ENCODE measurements at regions not wholly inside any gene's neighbourhood (a gene's known extent, or its start where the extent isn't known, plus 50 kb on each side); places are given as distances from the start of the nearest gene placed in this dataset.

GRCh38 chr6:47163536-47163935 lies 121.4 kb upstream of the ADGRF1 start:
- TF ChIP-seq SIN3A (IDR thresholded peaks at IDR 0.05; ENCODE audit: borderline replicate concordance, insufficient read depth, low read length) (no peak), TAF1 (IDR thresholded peaks at IDR 0.05; ENCODE audit: borderline replicate concordance, insufficient read depth, low read length) (no peak), FOXP2 (optimal IDR thresholded peaks at IDR 0.05; ENCODE audit: borderline replicate concordance, extremely low read depth, extremely low read length, insufficient read depth) (no peak), REST (IDR thresholded peaks at IDR 0.05; ENCODE audit: insufficient read depth in 1 of 2, low read depth in 2 of 2, low read length in 2 of 2) (no peak), POLR2AphosphoS5 (IDR thresholded peaks at IDR 0.05; ENCODE audit: low read depth, low read length) (no peak)

GRCh38 chr6:47162793-47163192 lies 120.7 kb upstream of the ADGRF1 start:
- no peak for TF ChIP-seq POLR2AphosphoS5 (IDR thresholded peaks at IDR 0.05; ENCODE audit: low read depth, low read length)
- no peak for TF ChIP-seq REST (IDR thresholded peaks at IDR 0.05; ENCODE audit: insufficient read depth in 1 of 2, low read depth in 2 of 2, low read length in 2 of 2)
- no peak for TF ChIP-seq TAF1 (IDR thresholded peaks at IDR 0.05; ENCODE audit: borderline replicate concordance, insufficient read depth, low read length)
- TF ChIP-seq SIN3A (IDR thresholded peaks at IDR 0.05; ENCODE audit: borderline replicate concordance, insufficient read depth, low read length), result no peak
- no peak for TF ChIP-seq FOXP2 (optimal IDR thresholded peaks at IDR 0.05; ENCODE audit: borderline replicate concordance, extremely low read depth, extremely low read length, insufficient read depth)

- no peak for TF ChIP-seq SIN3A (IDR thresholded peaks at IDR 0.05; ENCODE audit: borderline replicate concordance, insufficient read depth, low read length)
- no peak for TF ChIP-seq TAF1 (IDR thresholded peaks at IDR 0.05; ENCODE audit: borderline replicate concordance, insufficient read depth, low read length)
- TF ChIP-seq POLR2AphosphoS5 (IDR thresholded peaks at IDR 0.05; ENCODE audit: low read depth, low read length), result no peak
- TF ChIP-seq FOXP2 (optimal IDR thresholded peaks at IDR 0.05; ENCODE audit: borderline replicate concordance, extremely low read depth, extremely low read length, insufficient read depth), result no peak
- no peak for TF ChIP-seq REST (IDR thresholded peaks at IDR 0.05; ENCODE audit: insufficient read depth in 1 of 2, low read depth in 2 of 2, low read length in 2 of 2)
Measured at GRCh38 chr6:47162231-47162630, 120.1 kb upstream of the ADGRF1 start.

GRCh38 chr6:47161176-47161687 lies 119.1 kb upstream of the ADGRF1 start:
- TF ChIP-seq REST (IDR thresholded peaks at IDR 0.05; ENCODE audit: insufficient read depth in 1 of 2, low read depth in 2 of 2, low read length in 2 of 2), result no peak
- no peak for TF ChIP-seq TAF1 (IDR thresholded peaks at IDR 0.05; ENCODE audit: borderline replicate concordance, insufficient read depth, low read length)
- TF ChIP-seq POLR2AphosphoS5 (IDR thresholded peaks at IDR 0.05; ENCODE audit: low read depth, low read length), result no peak
- no peak for TF ChIP-seq SIN3A (IDR thresholded peaks at IDR 0.05; ENCODE audit: borderline replicate concordance, insufficient read depth, low read length)
- TF ChIP-seq FOXP2 (optimal IDR thresholded peaks at IDR 0.05; ENCODE audit: borderline replicate concordance, extremely low read depth, extremely low read length, insufficient read depth), result no peak

GRCh38 chr6:47160702-47161101 lies 118.6 kb upstream of the ADGRF1 start:
- no peak for TF ChIP-seq FOXP2 (optimal IDR thresholded peaks at IDR 0.05; ENCODE audit: borderline replicate concordance, extremely low read depth, extremely low read length, insufficient read depth)
- no peak for TF ChIP-seq POLR2AphosphoS5 (IDR thresholded peaks at IDR 0.05; ENCODE audit: low read depth, low read length)
- TF ChIP-seq SIN3A (IDR thresholded peaks at IDR 0.05; ENCODE audit: borderline replicate concordance, insufficient read depth, low read length), result no peak
- no peak for TF ChIP-seq TAF1 (IDR thresholded peaks at IDR 0.05; ENCODE audit: borderline replicate concordance, insufficient read depth, low read length)
- TF ChIP-seq REST (IDR thresholded peaks at IDR 0.05; ENCODE audit: insufficient read depth in 1 of 2, low read depth in 2 of 2, low read length in 2 of 2), result no peak
